ENCODE measurements at regions not wholly inside any gene's neighbourhood (a gene's known extent, or its start where the extent isn't known, plus 50 kb on each side); places are given as distances from the start of the nearest gene placed in this dataset.

GRCh38 chr12:115062741-115063140 is 378.8 kb upstream of the TBX3 start:
- Histone ChIP-seq H4K20me1 (ENCODE audit: insufficient read depth, low read length, poor library complexity, severe bottlenecking) (no peaks in the 10 kb centered on the region), H3K79me2 (ENCODE audit: insufficient read depth, low read length) (no peaks in the 10 kb centered on the region), H3K9me2 (replicated peaks; ENCODE audit: low read depth, low read length) (no peaks in the 10 kb centered on the region)

GRCh38 chr12:115060477-115061168 is 376.6 kb upstream of the TBX3 start:
- H3K79me2 ChIP-seq (ENCODE audit: insufficient read depth, low read length) = no peaks in the 10 kb centered on the region
- H2AFZ ChIP-seq (ENCODE audit: low read length) = no peak overlapping the region
- TF ChIP-seq CTCF (conservative IDR thresholded peaks at IDR 0.05; ENCODE audit: low read length) (no peak), EZH2phosphoT487 (IDR thresholded peaks at IDR 0.05; ENCODE audit: borderline replicate concordance) (no peak)
- H3K36me3 ChIP-seq (ENCODE audit: insufficient read depth, low read length) = no peaks in the 10 kb centered on the region
- H3F3A ChIP-seq (ENCODE audit: low read depth) = no peaks in the 10 kb centered on the region
- no peaks in the 10 kb centered on the region for H4K20me1 ChIP-seq (ENCODE audit: insufficient read depth, low read length, poor library complexity, severe bottlenecking)
- H3K4me1 ChIP-seq (ENCODE audit: insufficient read depth, low read length, poor library complexity, severe bottlenecking) = no peaks in the 10 kb centered on the region
- H3K4me2 ChIP-seq (ENCODE audit: low read depth, low read length, poor library complexity, severe bottlenecking) = no peak overlapping the region
- H3K9me2 ChIP-seq (replicated peaks; ENCODE audit: low read depth, low read length) = no peaks in the 10 kb centered on the region
- no peaks in the 10 kb centered on the region; the same call in 1 of the 2 replicates for H3K9me3 ChIP-seq (ENCODE audit: insufficient read depth, low read depth, low read length)
- no peaks in the 10 kb centered on the region for H3K27me3 ChIP-seq (ENCODE audit: insufficient read depth, low read length, poor library complexity, severe bottlenecking)
- H3K9ac ChIP-seq (ENCODE audit: low read depth, low read length, poor library complexity, severe bottlenecking) = no peak overlapping the region
- no peak overlapping the region for H3K4me3 ChIP-seq (ENCODE audit: low read length, poor library complexity, severe bottlenecking)

More at GRCh38 chr12:115062741-115063140, 378.8 kb upstream of the TBX3 start:
- Histone ChIP-seq H3K4me2 (ENCODE audit: low read depth, low read length, poor library complexity, severe bottlenecking) (no peak overlapping the region), H3F3A (ENCODE audit: low read depth) (no peaks in the 10 kb centered on the region), H3K9ac (ENCODE audit: low read depth, low read length, poor library complexity, severe bottlenecking) (no peak overlapping the region), H2AFZ (ENCODE audit: low read length) (no peak overlapping the region), H3K4me3 (ENCODE audit: low read length, poor library complexity, severe bottlenecking) (no peak overlapping the region), H3K27me3 (ENCODE audit: insufficient read depth, low read length, poor library complexity, severe bottlenecking) (no peaks in the 10 kb centered on the region), H3K9me3 (ENCODE audit: insufficient read depth, low read depth, low read length) (no peaks in the 10 kb centered on the region; the same call in 1 of the 2 replicates), H3K36me3 (ENCODE audit: insufficient read depth, low read length) (no peaks in the 10 kb centered on the region), H3K4me1 (ENCODE audit: insufficient read depth, low read length, poor library complexity, severe bottlenecking) (no peaks in the 10 kb centered on the region)
- TF ChIP-seq CTCF (conservative IDR thresholded peaks at IDR 0.05; ENCODE audit: low read length) (no peak), EZH2phosphoT487 (IDR thresholded peaks at IDR 0.05; ENCODE audit: borderline replicate concordance) (no peak)

GRCh38 chr12:115057445-115057844 is 373.5 kb upstream of the TBX3 start:
- Histone ChIP-seq H3F3A (ENCODE audit: low read depth) (no peaks in the 10 kb centered on the region), H3K36me3 (ENCODE audit: insufficient read depth, low read length) (no peaks in the 10 kb centered on the region), H3K79me2 (ENCODE audit: insufficient read depth, low read length) (no peaks in the 10 kb centered on the region), H3K9me3 (ENCODE audit: insufficient read depth, low read depth, low read length) (no peaks in the 10 kb centered on the region; the same call in 1 of the 2 replicates), H3K4me2 (ENCODE audit: low read depth, low read length, poor library complexity, severe bottlenecking) (no peak overlapping the region), H3K9me2 (replicated peaks; ENCODE audit: low read depth, low read length) (no peaks in the 10 kb centered on the region), H3K9ac (ENCODE audit: low read depth, low read length, poor library complexity, severe bottlenecking) (no peak overlapping the region), H3K27me3 (ENCODE audit: insufficient read depth, low read length, poor library complexity, severe bottlenecking) (no peaks in the 10 kb centered on the region), H4K20me1 (ENCODE audit: insufficient read depth, low read length, poor library complexity, severe bottlenecking) (no peaks in the 10 kb centered on the region), H3K4me3 (ENCODE audit: low read length, poor library complexity, severe bottlenecking) (no peak overlapping the region), H3K4me1 (ENCODE audit: insufficient read depth, low read length, poor library complexity, severe bottlenecking) (no peaks in the 10 kb centered on the region), H2AFZ (ENCODE audit: low read length) (no peak overlapping the region)
- TF ChIP-seq CTCF (conservative IDR thresholded peaks at IDR 0.05; ENCODE audit: low read length) = no peak
- TF ChIP-seq EZH2phosphoT487 (IDR thresholded peaks at IDR 0.05; ENCODE audit: borderline replicate concordance) = no peak

Measured in Loucy (cell line).